Activated CD4-positive, CD25-positive, alpha-beta regulatory T cell treated with anti-CD3 and anti-CD28 coated beads, Interleukin-2, amount 50 U/mL, for 24 hours (primary cell): ENCODE measurements at regions not wholly inside any gene's neighbourhood (a gene's known extent, or its start where the extent isn't known, plus 50 kb on each side); places are given as distances from the start of the nearest gene placed in this dataset.

Source experiments
- ATAC-seq, 2 donors: fragments of 150-1000 bp; cut with Tn5 transposase; one replicate each; pipeline ENCODE4 v1.10.0; 2021; ENCODE audit warnings: mild to moderate bottlenecking in 1 of 2, moderate library complexity in 1 of 2

DNA sequence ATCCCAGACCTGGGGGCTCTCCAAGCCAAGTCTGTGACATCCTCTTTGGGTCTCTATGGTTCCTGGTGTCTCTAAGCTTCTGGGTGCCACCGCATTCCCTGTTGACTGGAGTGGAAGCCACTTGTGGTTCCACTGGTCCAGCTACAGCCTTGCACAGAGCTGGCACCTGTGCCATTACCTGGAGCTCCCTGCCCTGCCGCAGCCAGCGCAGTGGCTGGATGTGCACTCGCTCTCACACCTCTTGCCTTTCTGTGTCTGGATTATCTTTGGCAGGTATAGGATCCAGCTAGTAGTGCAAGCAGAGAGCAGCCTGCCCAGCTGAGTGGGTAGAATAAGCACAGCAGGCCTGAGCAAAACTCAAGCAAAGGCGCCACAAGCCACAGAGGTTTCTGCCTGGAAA, 1635.5 kb downstream of the OTOL1 start:
- ATAC-seq, result no peak

GRCh38 chr3:163129287-163129686, 1632.7 kb downstream of the OTOL1 start:
- ATAC-seq, result no peak

- ATAC-seq, result no peak
Measured at GRCh38 chr3:163126115-163126514, 1629.5 kb downstream of the OTOL1 start.
